NT2/D1 (cell line): ENCODE measurements at regions not wholly inside any gene's neighbourhood (a gene's known extent, or its start where the extent isn't known, plus 50 kb on each side); places are given as distances from the start of the nearest gene placed in this dataset.

Source experiments
- SUZ12 ChIP-seq: IDR thresholded peaks from 2 replicates; pipeline ENCODE4 v1.6.1; 2011; ENCODE audit not compliant: insufficient read length, insufficient read depth; ENCODE audit errors: extremely low read depth
- YY1 ChIP-seq: IDR thresholded peaks from 2 replicates; pipeline ENCODE4 v1.6.1; 2011; ENCODE audit not compliant: insufficient read length, insufficient read depth
- ZNF274 ChIP-seq: IDR thresholded peaks from 2 replicates; pipeline ENCODE4 v1.6.1; 2011; ENCODE audit warnings: mild to moderate bottlenecking, low read depth, low read length

DNA sequence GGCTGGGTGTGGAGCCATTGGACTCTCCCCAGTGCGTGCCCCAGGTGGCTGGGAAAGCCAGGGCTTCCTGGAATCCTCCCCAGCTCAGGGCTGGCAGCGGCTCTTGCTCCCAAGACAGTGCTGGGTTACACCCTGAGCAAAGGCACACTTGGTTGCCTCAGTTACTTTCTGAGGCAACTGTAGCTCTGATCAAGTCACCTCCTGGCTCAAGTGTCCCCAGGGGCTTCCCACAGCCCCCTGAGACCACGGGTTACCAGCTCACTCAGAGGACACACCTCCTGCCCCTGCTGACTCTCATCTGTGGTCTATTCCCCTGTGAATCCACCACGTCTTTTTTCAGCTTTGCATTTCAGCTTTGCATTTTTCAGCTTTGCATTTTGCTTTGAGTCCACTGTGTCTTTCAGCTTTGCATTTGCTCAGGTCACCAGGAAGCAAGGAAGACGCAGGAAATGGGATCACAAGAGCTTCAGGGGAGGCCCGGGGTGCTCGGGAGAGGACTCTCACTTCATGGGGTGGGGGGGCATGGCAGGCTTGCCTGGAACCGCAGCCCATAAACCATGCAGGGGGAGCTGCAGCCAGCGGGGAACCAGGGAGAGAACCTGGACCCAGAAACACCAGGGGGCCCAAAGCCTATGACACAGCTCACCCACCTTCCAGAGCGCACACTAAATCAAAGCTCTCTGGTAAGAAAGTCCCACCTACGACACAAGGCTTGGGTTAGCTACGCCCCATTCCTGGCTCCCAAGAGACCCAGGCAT is 138.0 kb upstream of the ASB18 start:
- TF ChIP-seq ZNF274, result no peak
- no peak for TF ChIP-seq YY1
- TF ChIP-seq SUZ12, result no peak
